Prostate gland (tissue), 2 donors: ENCODE measurements at regions not wholly inside any gene's neighbourhood (a gene's known extent, or its start where the extent isn't known, plus 50 kb on each side); places are given as distances from the start of the nearest gene placed in this dataset.

Experiments
- DNase-seq: peaks from one replicate; pipeline ENCODE4 v3.0.0-alpha.2; 2019; ENCODE audit warnings: low spot score
- H3K27ac ChIP-seq, 2 donors: fragments of 200-600 bp; sonication (generic); 2 replicates each; pipeline ENCODE4 v1.5.1; 2017 to 2019
- H3K27me3 ChIP-seq: fragments of 200-600 bp; sonication (generic); replicated peaks from 2 replicates; pipeline ENCODE4 v1.5.1; 2019; ENCODE audit not compliant: insufficient read depth
- H3K36me3 ChIP-seq, 2 donors: fragments of 200-600 bp; sonication (generic); 1 replicate in 1 of 2; 2 replicates in 1 of 2; pipeline versions ENCODE4 v1.5.1 to v1.8.1; 2017 to 2019
- H3K4me1 ChIP-seq: fragments of 200-600 bp; sonication (generic); replicated peaks from 2 replicates; pipeline ENCODE4 v1.5.1; 2019
- H3K4me3 ChIP-seq, 2 donors: fragments of 200-600 bp; sonication (generic); 2 replicates each; pipeline ENCODE4 v1.5.1; 2017 to 2019
- H3K9me3 ChIP-seq: fragments of 200-600 bp; sonication (generic); 2 replicates; pipeline ENCODE4 v1.5.1; 2017
- CTCF ChIP-seq, 4 experiments: fragments of 200-600 bp in 2 of 4; fragments of 450-650 bp in 2 of 4; sonication (generic) in 2 of 4; IDR thresholded peaks; 1 replicate in 3 of 4; 2 replicates in 1 of 4; pipeline ENCODE4 v1.5.1; 2016 to 2019; ENCODE audit warnings: antibody characterized with exemption in 4 of 4, mild to moderate bottlenecking in 2 of 4, moderate library complexity in 2 of 4
- POLR2A ChIP-seq: fragments of 450-650 bp; IDR thresholded peaks from one replicate; pipeline ENCODE4 v1.6.1; 2016; ENCODE audit warnings: antibody characterized with exemption, mild to moderate bottlenecking
- POLR2AphosphoS5 ChIP-seq: sonication (generic); formaldehyde crosslinking; IDR thresholded peaks from one replicate; pipeline ENCODE4 v1.6.1; 2017; ENCODE audit warnings: antibody characterized with exemption
- WGBS: methylation state at CpG from one replicate; pipeline ENCODE4 v1.1.5; 2018; 5-methylcytosine and 5-hydroxymethylcytosine counted together
- intact Hi-C: fragments of 100-400 bp; cut with DNase I; formaldehyde crosslinking; loops from one replicate; pipeline ENCODE4 v1.14.2; 2022

GRCh38 chr2:113838744-113839444, 51.0 kb upstream of the ACTR3 start:
- TF ChIP-seq CTCF (IDR thresholded peaks at IDR 0.05) = no peak
- TF ChIP-seq POLR2A = no peak
- no peak for TF ChIP-seq POLR2AphosphoS5
- DNase-seq = no peak
- Histone ChIP-seq H3K27me3 (no peaks in the 10 kb centered on the region), H3K4me3 (no peak overlapping the region), H3K4me1 (no peaks in the 10 kb centered on the region), H3K27ac (no peak overlapping the region), H3K36me3 (no peaks in the 10 kb centered on the region), H3K9me3 (no peaks in the 10 kb centered on the region)
- WGBS = 97% methylated on average over 3 of the region's 3 CpGs
- intact Hi-C loops = no loop called here

- Histone ChIP-seq H3K9me3 (no peaks in the 10 kb centered on the region), H3K4me1 (no peaks in the 10 kb centered on the region), H3K36me3 (no peaks in the 10 kb centered on the region), H3K4me3 (no peak overlapping the region), H3K27me3 (no peaks in the 10 kb centered on the region), H3K27ac (no peak overlapping the region)
- WGBS = 92% methylated on average over 2 of the region's 2 CpGs
- intact Hi-C loops = no loop called here
- DNase-seq = no peak
- TF ChIP-seq POLR2A (no peak), POLR2AphosphoS5 (no peak), CTCF (IDR thresholded peaks at IDR 0.05) (no peak)
Observed at GRCh38 chr2:113838277-113838676, 51.6 kb upstream of the ACTR3 start.

- no peak for TF ChIP-seq CTCF (IDR thresholded peaks at IDR 0.05)
- no peak for TF ChIP-seq POLR2AphosphoS5
- no peak for TF ChIP-seq POLR2A
- Histone ChIP-seq H3K9me3 (no peaks in the 10 kb centered on the region), H3K36me3 (no peaks in the 10 kb centered on the region), H3K4me3 (no peak overlapping the region), H3K27ac (no peak overlapping the region), H3K27me3 (no peaks in the 10 kb centered on the region), H3K4me1 (no peaks in the 10 kb centered on the region)
- no peak for DNase-seq
- 87% methylated on average over 11 of the region's 11 CpGs for WGBS
- intact Hi-C loops = no loop called here
Observed at GRCh38 chr2:113834051-113834730, 55.7 kb upstream of the ACTR3 start.

GRCh38 chr2:113832795-113833290, 57.0 kb upstream of the ACTR3 start:
- intact Hi-C loops = no loop called here
- Histone ChIP-seq H3K27me3 (no peaks in the 10 kb centered on the region), H3K4me1 (no peaks in the 10 kb centered on the region), H3K27ac (no peak overlapping the region), H3K9me3 (no peaks in the 10 kb centered on the region), H3K36me3 (no peaks in the 10 kb centered on the region), H3K4me3 (no peak overlapping the region)
- WGBS = 75% methylated on average over 4 of the region's 4 CpGs
- DNase-seq = no peak
- no peak for TF ChIP-seq POLR2AphosphoS5
- TF ChIP-seq POLR2A = no peak
- TF ChIP-seq CTCF (IDR thresholded peaks at IDR 0.05) = no peak
